HG03103 (cell line): ENCODE measurements at regions not wholly inside any gene's neighbourhood (a gene's known extent, or its start where the extent isn't known, plus 50 kb on each side); places are given as distances from the start of the nearest gene placed in this dataset.

Experiments used
- ATAC-seq: cut with Tn5 transposase; IDR thresholded peaks from one replicate; pipeline ENCODE4 v1.9.1; 2021; ENCODE audit warnings: low read depth; ENCODE audit not compliant: unreplicated experiment

DNA sequence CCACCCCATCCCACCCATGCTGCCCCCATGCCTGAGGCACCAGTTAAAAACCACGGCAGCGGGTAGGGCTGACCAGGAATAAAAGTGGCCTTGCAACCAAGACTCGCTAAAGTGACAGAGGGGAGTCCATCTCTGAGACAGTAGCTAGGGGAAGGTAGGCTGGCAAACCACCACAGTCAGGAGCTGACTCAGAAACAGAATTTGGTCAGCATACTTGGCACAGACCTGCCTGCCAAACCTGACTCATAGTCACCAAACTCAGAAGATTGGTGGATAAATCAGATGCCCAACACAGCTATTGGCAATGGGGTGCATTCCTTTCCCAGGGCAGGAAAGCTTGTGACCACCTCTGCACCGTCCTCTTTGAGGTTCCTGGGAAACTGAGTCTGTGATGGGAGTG lies 193.8 kb downstream of the BCOR start:
- ATAC-seq = no peak

DNA sequence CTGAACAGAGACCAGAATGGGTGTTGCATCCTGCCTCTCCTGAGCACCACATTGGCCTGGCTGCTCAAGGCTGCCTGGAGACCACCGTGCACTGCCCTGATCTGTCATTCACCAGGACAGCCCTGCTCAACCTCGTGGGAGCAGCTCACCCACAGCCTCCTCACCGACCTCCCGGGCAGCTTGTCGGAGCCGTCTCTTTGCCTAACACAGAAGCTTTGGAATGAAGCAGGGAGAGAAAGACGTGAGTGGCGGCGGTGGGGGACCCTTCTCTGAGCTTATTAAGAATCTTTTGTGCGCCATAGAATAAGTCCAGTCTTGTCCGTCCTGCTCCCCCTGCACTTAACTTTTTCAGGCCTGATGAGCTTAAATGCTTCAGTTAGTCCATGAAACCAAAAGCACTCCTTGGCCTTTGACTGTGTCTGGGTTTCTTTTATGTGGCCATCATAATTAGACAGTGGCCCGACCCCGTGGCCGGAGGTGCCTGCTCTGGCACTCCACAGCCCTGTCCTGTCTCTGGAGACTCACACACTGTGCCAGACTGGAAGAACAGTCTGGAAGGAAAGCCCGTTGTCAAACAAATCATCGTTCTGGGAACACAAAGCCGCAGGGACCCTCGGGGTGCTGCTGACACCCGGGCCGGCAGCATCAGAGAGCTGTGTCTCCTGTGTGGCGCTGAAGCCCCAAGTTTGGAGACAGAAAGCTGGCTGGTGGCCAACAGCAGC lies 192.8 kb downstream of the BCOR start:
- ATAC-seq = no peak

DNA sequence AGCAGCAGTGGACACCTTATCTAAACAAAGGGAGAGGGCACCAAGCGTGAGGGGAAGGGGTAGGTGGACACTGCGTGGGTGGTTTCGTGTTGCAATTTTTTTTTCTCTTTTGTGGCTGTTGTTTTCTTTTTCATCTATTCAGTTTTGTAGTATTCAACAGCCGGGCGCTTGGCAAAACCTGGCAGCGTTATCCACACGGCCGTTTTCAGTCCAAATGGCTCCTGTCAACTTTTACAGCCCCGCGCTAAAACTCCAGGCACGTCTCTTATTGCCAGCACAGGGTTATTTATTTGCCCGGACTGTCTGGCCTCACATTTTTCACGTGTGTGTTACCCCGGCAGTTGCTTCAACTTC lies 192.2 kb downstream of the BCOR start:
- ATAC-seq = no peak

DNA sequence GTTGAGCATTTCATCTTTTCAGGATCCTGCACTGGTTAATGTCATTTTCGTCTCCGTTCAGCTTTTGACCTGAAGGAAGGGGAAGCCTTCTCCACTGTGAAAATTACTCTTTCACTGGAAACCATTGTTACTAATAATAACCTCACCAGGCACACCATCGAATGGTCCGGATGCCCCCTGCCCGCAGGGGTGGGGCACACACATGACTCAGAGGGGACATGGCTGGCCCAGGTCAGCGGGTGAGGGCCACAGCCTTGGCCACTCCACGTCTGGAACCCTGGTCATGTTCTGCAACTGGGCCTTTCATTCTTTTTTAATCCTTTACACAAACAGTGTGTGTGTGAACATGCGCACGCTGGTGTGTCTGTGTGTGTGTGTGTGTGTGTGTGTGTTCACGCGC lies 191.8 kb downstream of the BCOR start:
- no peak for ATAC-seq

DNA sequence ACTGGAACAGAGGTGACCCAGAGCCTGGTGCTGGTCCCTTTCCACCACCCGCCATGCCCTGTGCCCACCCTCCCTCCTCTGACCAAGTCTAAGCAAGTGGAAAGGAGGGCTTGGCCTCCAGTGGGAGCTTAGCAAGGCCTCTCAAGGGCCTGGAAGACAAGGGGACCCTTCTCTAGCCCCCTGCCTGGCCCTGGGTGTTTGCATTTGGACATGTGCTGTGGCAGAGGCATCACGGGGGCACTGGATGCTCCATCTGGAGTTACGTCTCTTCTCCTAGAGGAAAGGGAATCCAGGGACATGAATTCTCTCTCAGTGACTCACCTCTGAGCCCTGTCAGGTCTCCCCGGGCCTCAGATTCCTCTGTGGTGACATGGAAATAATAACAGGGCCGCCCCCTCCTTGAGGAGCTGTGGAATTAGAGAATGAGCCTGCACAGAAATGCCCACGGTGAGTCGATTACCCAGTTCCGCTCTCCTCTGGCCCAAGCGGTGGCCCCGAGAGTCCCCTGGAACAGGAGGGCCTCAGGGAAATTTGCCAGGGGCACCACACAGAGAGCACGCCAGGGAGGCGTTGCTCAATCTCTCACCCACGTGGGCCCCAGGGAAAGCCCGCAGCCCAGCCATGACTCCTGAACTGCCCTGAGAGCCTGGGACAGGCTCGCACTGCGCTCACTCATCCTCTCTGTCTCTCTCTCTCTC lies 189.6 kb downstream of the BCOR start:
- no peak for ATAC-seq

DNA sequence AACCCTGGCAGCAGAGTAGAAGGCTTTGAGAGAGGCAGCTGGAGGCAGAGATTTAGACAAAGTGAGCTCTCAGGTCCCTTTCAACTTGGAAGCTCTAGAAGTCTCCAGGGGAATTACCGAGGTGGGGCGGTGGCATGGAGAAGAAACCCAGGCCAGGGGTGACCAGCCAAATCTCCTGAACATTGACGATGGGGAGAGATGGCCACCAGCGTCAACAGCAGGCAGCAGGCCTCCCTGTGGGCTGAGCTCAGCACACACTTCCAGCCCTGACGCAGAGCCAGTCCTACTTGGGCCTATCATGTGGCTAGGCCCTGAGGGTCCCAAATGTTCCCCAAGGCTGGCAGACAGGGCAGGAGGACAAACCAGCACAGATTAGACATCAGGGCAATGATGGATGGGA lies 187.8 kb downstream of the BCOR start:
- no peak for ATAC-seq

DNA sequence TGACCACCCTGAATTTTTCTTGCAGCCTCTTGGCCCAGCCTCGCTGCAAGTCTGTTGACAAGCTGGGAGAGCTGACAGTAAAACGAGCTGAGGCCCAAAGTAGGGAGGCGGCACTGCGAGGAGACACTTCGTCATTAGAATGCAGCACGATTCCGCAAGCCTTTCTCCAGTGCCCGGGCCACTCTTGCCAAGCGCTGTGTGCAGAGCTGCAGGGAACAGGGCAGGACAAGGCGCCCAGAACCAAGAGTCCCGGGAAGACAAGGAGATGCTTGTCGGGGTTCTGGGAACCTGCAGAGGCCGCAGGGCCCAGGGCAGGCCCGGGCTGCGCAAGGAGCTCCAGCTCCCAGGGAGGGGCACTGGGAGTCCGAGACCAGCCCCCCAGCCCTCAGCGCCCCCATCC lies 187.1 kb downstream of the BCOR start:
- ATAC-seq = no peak

DNA sequence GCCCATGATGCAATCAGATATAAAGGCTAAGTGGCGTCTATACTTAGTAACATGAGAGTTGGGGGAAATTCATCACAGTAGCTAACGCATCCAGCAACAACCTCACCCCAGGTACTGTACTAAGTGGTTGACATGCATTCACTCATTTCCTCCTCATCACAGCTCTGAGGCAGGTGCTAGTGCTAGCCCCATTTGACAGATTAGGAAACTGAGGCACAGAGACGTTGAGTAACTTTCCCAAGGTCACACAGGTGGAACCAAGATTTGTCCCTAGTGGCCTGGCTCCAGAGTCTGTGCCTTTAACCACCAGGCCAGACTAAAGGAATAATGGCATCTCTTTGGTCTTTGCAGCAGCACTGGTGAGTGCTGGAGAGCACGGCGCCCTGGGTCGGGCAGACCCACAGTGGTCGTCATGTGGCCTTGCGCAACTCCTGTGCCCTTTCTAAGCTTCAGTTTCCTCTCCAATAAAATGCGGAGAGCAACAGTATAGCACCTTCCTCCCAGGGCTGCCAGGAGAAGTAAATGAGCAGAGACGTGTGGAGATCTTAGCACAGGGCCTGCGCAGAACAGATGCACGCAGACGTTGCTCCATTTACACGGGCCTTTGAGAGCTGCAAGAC lies 186.4 kb downstream of the BCOR start:
- no peak for ATAC-seq

DNA sequence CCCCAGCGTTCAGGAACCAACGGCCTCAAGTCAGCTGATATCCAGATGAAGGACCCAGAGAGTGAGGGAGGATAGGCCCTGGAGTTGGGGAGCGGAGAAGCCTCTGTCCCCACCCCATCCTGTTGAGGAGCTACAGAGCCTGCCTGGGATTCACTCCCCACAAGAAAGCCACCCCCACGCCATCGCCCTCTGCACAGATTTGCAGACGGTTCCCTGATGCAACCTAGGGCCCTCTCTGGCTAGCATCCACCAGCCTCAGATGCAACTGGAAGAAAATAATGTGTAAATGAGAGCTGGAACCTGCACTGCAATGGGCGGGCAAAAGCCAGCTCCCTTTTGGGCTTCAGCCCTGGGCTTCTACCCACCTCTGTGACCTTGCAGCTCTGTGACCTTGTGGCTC lies 185.6 kb downstream of the BCOR start:
- no peak for ATAC-seq

DNA sequence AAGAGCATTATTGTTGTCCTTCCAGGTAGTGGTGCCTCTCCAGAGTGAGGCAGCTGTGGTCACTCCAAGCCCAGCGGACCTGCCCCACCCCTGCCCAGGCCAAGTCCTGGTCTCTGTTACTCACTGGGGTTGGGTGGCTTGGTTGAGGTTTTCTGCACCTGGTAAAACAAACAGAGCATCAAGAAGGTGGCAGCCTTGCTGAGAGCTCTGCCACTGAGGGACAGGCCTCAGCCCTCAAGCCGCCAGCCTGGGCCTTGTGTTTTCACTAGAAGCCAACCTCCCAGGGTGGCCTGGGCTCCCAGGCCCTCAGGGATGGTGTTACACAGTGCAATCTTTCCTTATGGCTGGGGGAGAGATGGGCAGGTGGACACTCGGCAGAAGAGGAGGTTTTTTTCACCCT lies 182.7 kb downstream of the BCOR start:
- no peak for ATAC-seq

DNA sequence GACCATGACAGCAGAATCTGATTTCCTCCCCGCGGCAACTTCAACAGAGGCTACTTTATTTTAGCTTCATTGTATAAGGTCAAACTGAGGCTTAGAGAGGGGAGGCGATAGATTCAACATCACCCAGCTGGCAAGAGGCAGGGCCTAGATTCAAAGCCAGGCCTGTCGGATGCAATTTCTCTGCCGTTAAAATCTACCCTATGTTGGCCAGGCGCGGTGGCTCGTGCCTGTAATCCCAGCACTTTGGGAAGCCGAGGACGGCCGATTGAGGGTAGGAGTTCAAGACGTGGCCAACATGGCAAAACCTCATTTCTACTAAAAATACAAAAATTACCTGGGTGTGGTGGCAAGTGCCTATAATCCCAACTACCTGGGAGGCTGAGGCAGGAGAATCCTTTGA lies 182.2 kb downstream of the BCOR start:
- no peak for ATAC-seq

DNA sequence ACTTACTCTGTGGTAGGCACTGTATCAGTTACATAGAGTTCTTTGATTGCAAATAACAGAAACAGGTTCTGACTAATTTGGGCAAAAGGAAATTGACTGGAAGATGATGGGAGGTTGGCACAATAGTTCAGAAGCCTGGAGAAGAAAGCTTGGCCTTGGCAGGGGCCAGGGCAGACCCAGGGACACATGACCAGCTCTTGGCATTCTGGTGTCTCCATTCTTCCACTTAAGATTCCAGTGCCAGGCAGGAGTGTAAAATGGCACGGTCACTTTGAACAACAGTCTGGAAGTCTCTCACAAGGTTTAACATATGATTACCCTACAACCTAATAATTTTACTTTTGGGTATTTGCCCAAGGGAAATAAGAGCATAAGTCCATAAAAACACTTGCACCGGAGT lies 175.9 kb downstream of the BCOR start:
- ATAC-seq = no peak

DNA sequence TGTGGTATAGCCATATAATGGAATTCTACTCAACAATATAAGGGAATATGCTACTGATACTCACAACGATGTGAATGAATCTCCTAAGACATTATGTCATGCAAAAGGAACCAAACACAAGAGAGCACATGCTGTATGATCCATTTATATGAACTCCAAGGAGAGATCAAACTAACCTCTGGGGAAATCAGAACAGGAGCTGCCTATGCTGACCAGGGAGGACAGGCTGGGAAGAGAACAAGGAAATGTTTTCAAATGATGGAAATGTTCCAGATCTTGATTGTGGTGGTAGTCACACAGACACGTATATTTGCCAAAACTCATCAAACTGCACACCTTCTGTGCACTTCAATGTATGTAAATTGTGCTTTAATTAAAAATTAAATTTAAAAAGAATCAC lies 175.3 kb downstream of the BCOR start:
- no peak for ATAC-seq

DNA sequence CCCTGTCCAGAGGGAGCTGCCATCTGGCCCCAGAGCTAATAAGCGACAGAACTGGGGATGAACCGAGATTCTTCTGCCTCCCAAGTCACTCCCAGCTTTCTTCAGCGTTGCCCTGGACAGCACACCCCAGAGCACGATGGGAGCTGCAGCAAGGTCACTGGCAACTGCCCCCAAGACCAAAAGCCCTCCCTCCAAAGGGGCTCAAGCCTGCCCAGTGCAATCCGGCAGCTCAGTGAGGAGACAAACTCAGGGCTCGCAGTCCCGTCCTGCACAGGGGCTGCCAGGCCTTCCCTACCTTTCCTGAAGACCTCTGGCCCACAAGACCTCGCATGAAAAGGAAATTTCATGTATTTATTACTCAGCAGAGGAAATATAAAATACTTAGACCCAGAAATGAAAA lies 174.8 kb downstream of the BCOR start:
- ATAC-seq = no peak

DNA sequence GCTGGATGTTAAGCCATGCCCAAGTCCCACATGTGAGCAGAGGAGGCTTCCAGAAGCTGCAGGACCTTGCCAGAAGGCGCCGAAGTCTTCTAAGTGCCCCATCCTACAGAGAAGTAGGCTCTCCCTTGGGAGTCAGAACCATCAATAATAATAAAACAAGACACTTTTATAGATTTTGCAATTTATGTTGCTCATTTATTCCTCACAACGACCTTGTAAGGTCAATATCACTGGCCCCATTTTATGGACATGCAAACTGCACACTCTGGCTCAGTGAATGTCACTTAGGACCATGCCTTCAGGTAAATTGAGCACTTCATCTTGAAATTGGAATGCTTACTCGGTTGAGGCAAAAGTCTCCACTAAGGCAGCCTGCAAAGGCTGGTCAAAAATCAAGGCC lies 170.4 kb downstream of the BCOR start:
- no peak for ATAC-seq

DNA sequence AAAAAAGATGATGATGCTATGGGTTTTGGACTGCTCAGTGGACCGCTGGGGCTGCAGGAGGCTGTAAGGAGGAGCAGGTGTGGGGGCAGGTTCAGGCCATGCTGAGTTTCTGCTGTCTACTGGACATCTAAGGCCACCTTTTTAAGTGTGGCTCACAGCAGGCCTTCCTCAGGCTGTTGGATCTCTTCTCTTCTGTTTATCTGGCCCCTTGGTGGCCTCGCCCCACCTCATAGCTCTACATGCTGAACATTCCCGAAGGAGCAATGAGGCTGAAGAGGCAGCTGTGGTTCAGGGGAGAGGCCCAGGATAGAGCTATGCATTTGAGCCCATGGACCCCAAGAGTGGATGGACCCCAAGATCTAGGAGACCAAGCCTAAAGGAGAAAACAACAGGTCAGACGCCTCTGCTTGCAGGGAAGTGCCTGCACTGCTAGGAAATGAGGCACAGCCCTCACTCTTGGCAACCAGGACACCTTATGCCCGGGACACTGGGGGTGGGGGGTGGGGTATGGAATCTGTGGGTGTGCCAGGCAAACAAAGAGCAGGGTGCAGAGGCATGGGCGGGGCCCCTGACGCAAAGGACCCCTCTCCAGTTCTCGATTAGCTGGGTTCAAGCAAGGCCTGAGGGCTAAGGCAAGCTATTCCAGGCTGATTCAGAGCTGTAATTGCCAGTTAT lies 168.9 kb downstream of the BCOR start:
- ATAC-seq = no peak

DNA sequence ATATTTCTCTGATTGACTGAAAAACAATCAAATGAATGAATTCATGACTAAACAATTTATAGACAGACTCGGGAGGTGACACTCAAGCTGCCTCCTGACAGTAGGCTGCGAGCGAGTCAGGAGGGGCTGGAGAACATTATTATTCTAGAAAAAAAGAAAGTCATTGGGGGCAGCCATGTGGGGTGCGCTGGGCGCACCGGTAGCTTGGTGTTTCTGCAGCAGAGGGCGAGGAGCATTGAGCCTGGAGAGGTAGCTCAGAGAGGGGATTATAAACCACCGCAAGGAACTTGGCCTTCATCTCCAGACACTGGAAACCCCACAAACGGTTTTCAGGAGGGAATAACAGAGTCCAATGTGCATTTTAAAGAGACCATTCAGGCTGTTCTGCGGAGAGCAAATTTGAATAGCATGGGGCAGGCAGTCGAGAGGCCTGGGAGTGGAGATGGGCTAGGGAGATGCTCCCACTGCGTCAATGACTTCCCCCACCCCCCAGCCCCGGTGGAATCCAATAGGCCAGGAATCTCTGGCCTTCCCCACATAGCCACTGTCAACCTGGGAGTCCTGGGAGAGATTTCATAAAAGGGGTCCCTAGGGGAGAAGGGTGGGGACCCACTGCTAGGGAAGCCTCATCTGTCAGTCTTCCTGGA lies 168.3 kb downstream of the BCOR start:
- no peak for ATAC-seq

DNA sequence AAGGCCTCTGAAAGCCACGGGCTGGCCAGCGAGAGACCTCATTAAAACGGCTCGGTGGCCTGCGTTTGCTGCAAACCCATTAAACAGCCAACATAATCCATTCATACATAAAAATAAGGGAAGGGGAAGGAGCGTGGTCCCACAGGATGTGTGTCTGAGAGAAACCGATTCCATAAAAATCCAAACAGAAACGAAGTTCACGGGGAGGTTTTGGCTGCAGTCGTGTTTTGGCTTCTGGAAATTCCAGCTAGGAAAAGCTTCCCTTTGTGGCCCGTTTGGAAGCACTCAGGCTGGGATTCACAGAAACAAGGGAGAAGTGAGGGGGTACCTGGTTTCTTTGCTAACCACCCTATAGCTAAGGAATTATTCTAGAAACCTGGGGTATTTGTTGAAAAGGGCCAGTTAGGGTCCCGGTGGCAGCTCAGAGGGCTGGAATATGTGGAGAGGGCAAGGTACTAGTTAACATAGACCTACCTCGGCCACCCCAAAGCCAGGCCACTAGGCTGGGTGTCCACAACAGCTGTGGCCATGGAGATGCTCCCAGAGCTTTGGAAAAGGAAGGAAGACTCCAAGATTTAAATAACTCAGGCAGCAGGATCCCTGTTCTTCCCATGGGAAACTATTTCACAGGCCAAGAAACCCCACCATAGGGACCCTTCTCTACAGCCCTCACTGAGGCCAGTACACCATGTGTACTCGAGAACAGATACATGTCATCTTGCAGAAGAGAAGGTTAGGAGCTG lies 166.8 kb downstream of the BCOR start:
- no peak for ATAC-seq

DNA sequence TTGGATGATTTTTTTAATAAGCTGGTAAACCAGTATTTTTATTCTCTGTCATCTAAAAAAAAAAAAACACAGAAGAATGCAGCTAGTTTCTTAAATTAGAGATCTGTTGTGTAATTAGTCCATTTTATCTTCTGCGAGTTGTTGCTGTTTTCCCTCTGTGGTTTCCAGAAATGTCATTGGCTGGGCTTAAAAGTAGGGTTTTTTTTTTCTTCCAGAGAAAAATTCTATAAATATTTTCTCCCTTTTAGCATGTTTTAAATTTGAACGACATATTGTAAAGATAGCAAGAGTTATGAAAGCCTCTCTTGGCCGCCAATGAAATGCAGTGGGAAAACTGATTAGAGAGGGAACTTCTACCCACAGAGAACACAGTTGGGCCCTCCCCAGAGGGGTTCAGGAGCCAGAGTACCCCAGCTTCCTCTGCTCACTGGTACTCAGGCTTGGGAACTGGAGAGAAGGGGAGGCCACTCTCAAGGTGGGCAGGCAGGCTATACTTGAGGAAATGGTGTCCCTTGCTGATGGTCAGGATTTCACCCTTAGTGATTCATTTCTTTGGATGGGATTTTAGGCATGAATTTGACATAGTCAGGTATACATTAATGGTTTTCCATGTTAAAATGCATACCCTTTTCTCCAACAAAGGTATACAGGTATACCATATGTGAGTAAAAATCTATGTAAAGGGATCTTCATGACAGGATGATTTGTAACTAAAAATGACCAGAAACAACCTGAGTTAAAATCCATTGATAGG lies 166.1 kb downstream of the BCOR start:
- no peak for ATAC-seq
